ENCODE measurements at regions not wholly inside any gene's neighbourhood (a gene's known extent, or its start where the extent isn't known, plus 50 kb on each side); places are given as distances from the start of the nearest gene placed in this dataset.

- Mint-ChIP-seq H3K27ac (no peak overlapping the region), H3K27me3 (ENCODE audit: low read depth) (peaks cover 5% of the 10 kb centered on the region; the same call in 1 of the 2 replicates), H3K4me3 (no peak overlapping the region), H3K36me3 (ENCODE audit: insufficient read depth in 1 of 3, low read depth in 3 of 3) (no peaks in the 10 kb centered on the region), H3K9me3 (no peaks in the 10 kb centered on the region; a peak in 1 of 5 replicates), H3K4me1 (peaks cover 5% of the 10 kb centered on the region in 2 experiments; a peak in 1 of 4 replicates)
- H2BK5ac ChIP-seq (ENCODE audit: insufficient read length, low read length), result no peak overlapping the region
- no peaks in the 10 kb centered on the region for H3K9me3 ChIP-seq (ENCODE audit: control insufficient read depth, low read depth, low read length)
- no peaks in the 10 kb centered on the region for H3K79me2 ChIP-seq (ENCODE audit: insufficient read depth, low read length)
- H4K8ac ChIP-seq (replicated peaks; ENCODE audit: insufficient read length, low read depth, low read length), result no peak overlapping the region
- no peak overlapping the region for H3K56ac ChIP-seq (ENCODE audit: insufficient read length, low read depth, low read length)
- H3K23ac ChIP-seq (ENCODE audit: insufficient read length, low read depth, low read length), result no peak overlapping the region
- no peaks in the 10 kb centered on the region for H3K23me2 ChIP-seq (ENCODE audit: insufficient read length, low read depth, low read length, poor library complexity, severe bottlenecking)
- no peak overlapping the region for H2BK12ac ChIP-seq (ENCODE audit: insufficient read length, low read depth, low read length)
- no peak for TF ChIP-seq CTCF (conservative IDR thresholded peaks at IDR 0.05)
- H3K4ac ChIP-seq (ENCODE audit: low read depth, low read length), result no peak overlapping the region
- no peaks in the 10 kb centered on the region for H3K79me1 ChIP-seq (ENCODE audit: insufficient read depth, low read depth, low read length, poor library complexity, severe bottlenecking)
- H3K27ac ChIP-seq (ENCODE audit: insufficient read length, low read depth, low read length), result no peak overlapping the region
- H2BK20ac ChIP-seq (ENCODE audit: low read depth, low read length, poor library complexity, severe bottlenecking), result no peak overlapping the region
- H2BK120ac ChIP-seq (ENCODE audit: low read depth, low read length, poor library complexity, severe bottlenecking), result no peak overlapping the region
- H2AK5ac ChIP-seq (ENCODE audit: insufficient read length, low read length), result no peak overlapping the region
- H2AFZ ChIP-seq (ENCODE audit: low read length), result no peak overlapping the region
- no peak for DNase-seq
- no peak overlapping the region for H3K4me2 ChIP-seq (ENCODE audit: insufficient read depth, insufficient read length, low read length)
- no peak overlapping the region for H3K14ac ChIP-seq (ENCODE audit: insufficient read depth, low read length)
- H3K27me3 ChIP-seq (ENCODE audit: insufficient read depth, low read length), result no peaks in the 10 kb centered on the region
- H3T11ph ChIP-seq (ENCODE audit: low read length), result no peak overlapping the region
- H3K4me1 ChIP-seq (ENCODE audit: insufficient read depth, low read length), result no peaks in the 10 kb centered on the region
- H3K18ac ChIP-seq (ENCODE audit: insufficient read length, low read depth, low read length), result no peak overlapping the region
- H4K91ac ChIP-seq (ENCODE audit: insufficient read length, low read depth, low read length), result no peak overlapping the region
- no peak overlapping the region for H2BK15ac ChIP-seq (ENCODE audit: low read depth, low read length)
- no peak overlapping the region for H3K9ac ChIP-seq (ENCODE audit: extremely low read depth, insufficient read length, low read length)
- H4K20me1 ChIP-seq (ENCODE audit: control insufficient read depth, insufficient read depth, insufficient read length), result no peaks in the 10 kb centered on the region
- H4K5ac ChIP-seq (ENCODE audit: insufficient read length, low read depth, low read length), result no peak overlapping the region
Observed at GRCh38 chr2:38170733-38171132, 94.8 kb upstream of the CYP1B1 start.
